Loucy (cell line): ENCODE measurements at regions not wholly inside any gene's neighbourhood (a gene's known extent, or its start where the extent isn't known, plus 50 kb on each side); places are given as distances from the start of the nearest gene placed in this dataset.

Source experiments
- CTCF ChIP-seq: fragments of 200-600 bp; sonication (generic); conservative IDR thresholded peaks from 2 replicates; pipeline ENCODE4 v1.5.1; 2014; ENCODE audit warnings: mild to moderate bottlenecking, antibody characterized with exemption, low read length
- EZH2phosphoT487 ChIP-seq: fragments of 200-600 bp; IDR thresholded peaks from 2 replicates; pipeline ENCODE4 v1.6.1; 2018; ENCODE audit warnings: antibody characterized with exemption, mild to moderate bottlenecking, moderate library complexity, borderline replicate concordance

- no peak for TF ChIP-seq CTCF
- TF ChIP-seq EZH2phosphoT487 = no peak
Observed at GRCh38 chr3:148297013-148297412, 400.7 kb upstream of the AGTR1 start.
